ENCODE measurements at regions not wholly inside any gene's neighbourhood (a gene's known extent, or its start where the extent isn't known, plus 50 kb on each side); places are given as distances from the start of the nearest gene placed in this dataset.

GRCh38 chr4:128663325-128663724 lies 146.2 kb upstream of the JADE1 start:
- Histone ChIP-seq H3K9me3 (ENCODE audit: low read length) (no peaks in the 10 kb centered on the region), H3K9me2 (ENCODE audit: low read depth, low read length) (no peaks in the 10 kb centered on the region), H3K4me2 (ENCODE audit: low read length) (no peak overlapping the region; the same call in 1 of the 2 replicates), H4K20me1 (ENCODE audit: insufficient read depth, low read length) (no peaks in the 10 kb centered on the region), H2AFZ (ENCODE audit: low read length) (no peak overlapping the region), H3K9ac (ENCODE audit: low read length) (no peak overlapping the region), H3F3A (ENCODE audit: insufficient read depth, low read length) (no peaks in the 10 kb centered on the region), H3K27ac (ENCODE audit: low read depth, low read length, poor library complexity, severe bottlenecking) (no peak overlapping the region), H3K79me2 (ENCODE audit: insufficient read depth, low read length) (no peaks in the 10 kb centered on the region), H3K27me3 (ENCODE audit: insufficient read depth, low read length) (no peaks in the 10 kb centered on the region), H3K36me3 (ENCODE audit: insufficient read depth, low read length) (no peaks in the 10 kb centered on the region), H3K4me3 (ENCODE audit: low read depth, low read length, poor library complexity, severe bottlenecking) (no peak overlapping the region), H3K4me1 (ENCODE audit: insufficient read depth, low read length, severe bottlenecking) (peaks cover 11% of the 10 kb centered on the region)
- no peak for TF ChIP-seq CTCF (IDR thresholded peaks at IDR 0.05; ENCODE audit: low read length)
- TF ChIP-seq EZH2 (IDR thresholded peaks at IDR 0.05; ENCODE audit: borderline replicate concordance, low read length) = no peak

GRCh38 chr4:128661479-128661878 lies 148.0 kb upstream of the JADE1 start:
- Histone ChIP-seq H3K79me2 (ENCODE audit: insufficient read depth, low read length) (no peaks in the 10 kb centered on the region), H3K4me3 (ENCODE audit: low read depth, low read length, poor library complexity, severe bottlenecking) (no peak overlapping the region), H3K9me3 (ENCODE audit: low read length) (no peaks in the 10 kb centered on the region), H3K36me3 (ENCODE audit: insufficient read depth, low read length) (no peaks in the 10 kb centered on the region), H3K4me1 (ENCODE audit: insufficient read depth, low read length, severe bottlenecking) (peaks cover 11% of the 10 kb centered on the region), H3K27me3 (ENCODE audit: insufficient read depth, low read length) (no peaks in the 10 kb centered on the region), H3K9me2 (ENCODE audit: low read depth, low read length) (no peaks in the 10 kb centered on the region), H4K20me1 (ENCODE audit: insufficient read depth, low read length) (no peaks in the 10 kb centered on the region), H3K9ac (ENCODE audit: low read length) (no peak overlapping the region), H2AFZ (ENCODE audit: low read length) (no peak overlapping the region), H3K27ac (ENCODE audit: low read depth, low read length, poor library complexity, severe bottlenecking) (no peak overlapping the region), H3F3A (ENCODE audit: insufficient read depth, low read length) (no peaks in the 10 kb centered on the region), H3K4me2 (ENCODE audit: low read length) (no peak overlapping the region)
- TF ChIP-seq EZH2 (IDR thresholded peaks at IDR 0.05; ENCODE audit: borderline replicate concordance, low read length) (no peak), CTCF (IDR thresholded peaks at IDR 0.05; ENCODE audit: low read length) (no peak)

GRCh38 chr4:128660361-128661215 lies 148.9 kb upstream of the JADE1 start:
- Histone ChIP-seq H3K27me3 (ENCODE audit: insufficient read depth, low read length) (no peaks in the 10 kb centered on the region), H3K9ac (ENCODE audit: low read length) (no peak overlapping the region), H3K9me3 (ENCODE audit: low read length) (no peaks in the 10 kb centered on the region), H3K4me1 (ENCODE audit: insufficient read depth, low read length, severe bottlenecking) (peaks cover 11% of the 10 kb centered on the region), H3K4me3 (ENCODE audit: low read depth, low read length, poor library complexity, severe bottlenecking) (no peak overlapping the region), H3K79me2 (ENCODE audit: insufficient read depth, low read length) (no peaks in the 10 kb centered on the region), H4K20me1 (ENCODE audit: insufficient read depth, low read length) (no peaks in the 10 kb centered on the region), H2AFZ (ENCODE audit: low read length) (no peak overlapping the region), H3K27ac (ENCODE audit: low read depth, low read length, poor library complexity, severe bottlenecking) (no peak overlapping the region), H3F3A (ENCODE audit: insufficient read depth, low read length) (no peaks in the 10 kb centered on the region), H3K4me2 (ENCODE audit: low read length) (no peak overlapping the region), H3K36me3 (ENCODE audit: insufficient read depth, low read length) (no peaks in the 10 kb centered on the region), H3K9me2 (ENCODE audit: low read depth, low read length) (no peaks in the 10 kb centered on the region)
- TF ChIP-seq EZH2 (IDR thresholded peaks at IDR 0.05; ENCODE audit: borderline replicate concordance, low read length) = no peak
- TF ChIP-seq CTCF (IDR thresholded peaks at IDR 0.05; ENCODE audit: low read length) = no peak
